Activated CD4-positive, alpha-beta T cell treated with anti-CD3 and anti-CD28 coated beads, Interleukin-2, amount 50 U/mL, for 24 hours (primary cell): ENCODE measurements at regions not wholly inside any gene's neighbourhood (a gene's known extent, or its start where the extent isn't known, plus 50 kb on each side); places are given as distances from the start of the nearest gene placed in this dataset.
"Not testable (repeated sequence)": the region's sequence is repeated elsewhere in the genome, so short reads cannot be mapped to it uniquely, and the experiment has no call there.

Source experiments
- DNase-seq, 2 donors: peaks; one replicate each; pipeline ENCODE4 v3.0.0-alpha.2; 2020; ENCODE audit warnings: low read depth in 1 of 2, low spot score in 1 of 2

DNA sequence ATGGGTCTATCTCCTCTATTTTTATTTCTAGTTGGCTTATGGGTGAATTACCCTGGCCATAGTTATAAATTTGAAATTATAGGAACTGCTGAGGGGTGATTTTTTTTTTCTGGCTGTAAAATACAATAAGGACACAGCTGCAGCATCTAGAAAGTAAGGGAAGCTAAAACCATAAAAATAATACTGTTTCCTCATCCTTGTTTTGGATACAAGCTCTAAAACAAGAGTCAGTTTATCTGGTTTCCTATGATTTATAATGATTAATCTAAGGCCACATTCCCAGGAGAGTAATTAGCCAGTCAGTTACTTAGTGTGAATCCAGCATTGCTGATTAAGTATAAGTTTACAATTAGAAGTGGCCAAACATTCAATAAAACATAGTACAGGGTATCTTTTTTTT lies 219.1 kb upstream of the NBEA start:
- no peak for DNase-seq

GRCh38 chr13:34730961-34731360 lies 211.1 kb upstream of the NBEA start:
- DNase-seq: no peak

GRCh38 chr13:34731486-34731885 lies 210.6 kb upstream of the NBEA start:
- no peak for DNase-seq

GRCh38 chr13:34733721-34734120 lies 208.3 kb upstream of the NBEA start:
- no peak for DNase-seq

- no peak for DNase-seq
Observed at GRCh38 chr13:34734932-34735331, 207.1 kb upstream of the NBEA start.

GRCh38 chr13:34738254-34738992 lies 203.6 kb upstream of the NBEA start:
- no peak for DNase-seq

- not testable (repeated sequence) for DNase-seq
Observed at GRCh38 chr13:34747056-34747455, 195.0 kb upstream of the NBEA start.

GRCh38 chr13:34747507-34747906 lies 194.6 kb upstream of the NBEA start:
- no peak for DNase-seq

DNA sequence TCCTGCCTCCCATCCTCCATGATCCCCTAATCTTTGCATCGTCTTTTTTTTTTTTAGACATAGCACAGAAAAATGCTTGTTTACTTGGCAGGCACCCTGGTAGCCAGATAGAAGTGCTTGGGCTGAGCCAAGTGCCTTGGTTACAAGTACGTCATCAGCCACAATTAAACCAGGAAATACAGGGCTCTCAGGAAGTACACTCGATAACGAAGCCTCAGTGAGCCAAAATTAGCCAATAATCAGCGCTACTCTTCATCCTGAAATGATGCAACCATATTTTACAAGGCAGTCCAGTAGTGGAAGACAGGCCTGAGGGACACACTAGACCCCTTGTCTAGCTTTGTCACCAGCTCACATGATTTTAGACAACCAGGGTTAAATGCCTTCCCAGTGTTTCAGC lies 194.0 kb upstream of the NBEA start:
- no peak for DNase-seq

DNA sequence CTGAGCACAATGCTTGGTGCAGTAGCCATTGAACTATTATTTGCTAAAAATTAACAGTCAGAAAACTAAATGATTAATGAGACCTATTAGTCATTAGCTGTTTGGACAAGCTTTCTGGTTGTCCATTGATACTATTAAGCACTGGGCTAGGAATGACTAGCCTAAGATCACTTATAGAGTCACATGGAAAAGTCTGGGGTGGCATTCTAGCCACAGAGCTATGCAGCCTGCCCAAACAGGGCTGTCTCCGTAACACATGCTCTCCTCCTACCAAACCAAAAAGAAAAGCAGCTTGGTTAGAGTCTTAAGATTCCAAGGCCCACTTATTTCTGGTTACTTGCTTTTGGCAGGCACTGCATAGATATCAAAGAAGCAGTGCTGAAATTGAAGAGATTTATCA lies 193.5 kb upstream of the NBEA start:
- DNase-seq: no peak

GRCh38 chr13:34749046-34749445 lies 193.0 kb upstream of the NBEA start:
- DNase-seq: no peak

- DNase-seq: no peak
Observed at GRCh38 chr13:34750078-34750931, 191.8 kb upstream of the NBEA start.

DNA sequence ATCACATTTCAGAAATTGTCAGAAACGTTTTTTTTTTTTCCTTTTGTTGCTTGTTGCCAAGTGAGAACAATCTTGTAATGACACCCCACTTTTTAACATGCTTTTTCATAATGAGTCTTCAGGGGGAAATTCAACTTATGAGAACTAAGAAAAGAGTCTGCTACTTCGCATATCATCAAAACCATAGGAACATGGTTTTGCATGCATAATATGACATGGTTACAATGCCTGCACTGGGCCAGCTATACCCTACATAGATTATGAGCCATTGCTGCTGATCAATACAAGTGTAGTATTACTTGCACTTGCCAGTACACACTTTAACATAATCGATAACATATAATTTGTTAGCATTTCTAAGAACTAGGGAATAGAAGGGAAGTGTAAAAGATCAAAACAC lies 191.0 kb upstream of the NBEA start:
- DNase-seq: no peak

DNA sequence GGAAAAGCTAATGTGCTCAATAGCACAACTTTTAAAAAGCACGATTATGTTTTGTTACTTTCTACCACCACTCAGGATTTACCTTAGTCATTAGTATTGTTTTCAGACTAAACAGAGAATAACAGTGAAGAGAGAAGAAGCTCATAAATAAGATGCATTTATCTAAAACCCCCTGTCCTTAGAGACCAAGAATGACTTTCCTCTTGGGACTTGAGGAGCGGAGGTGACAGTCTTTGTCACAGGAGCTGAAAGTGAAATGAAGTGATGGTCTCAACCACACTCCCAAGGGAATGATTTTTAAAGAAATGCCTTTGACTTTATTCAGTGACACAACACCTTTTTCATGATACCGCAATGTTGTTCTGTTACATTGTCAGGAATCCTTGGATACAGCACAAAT lies 190.6 kb upstream of the NBEA start:
- no peak for DNase-seq

DNA sequence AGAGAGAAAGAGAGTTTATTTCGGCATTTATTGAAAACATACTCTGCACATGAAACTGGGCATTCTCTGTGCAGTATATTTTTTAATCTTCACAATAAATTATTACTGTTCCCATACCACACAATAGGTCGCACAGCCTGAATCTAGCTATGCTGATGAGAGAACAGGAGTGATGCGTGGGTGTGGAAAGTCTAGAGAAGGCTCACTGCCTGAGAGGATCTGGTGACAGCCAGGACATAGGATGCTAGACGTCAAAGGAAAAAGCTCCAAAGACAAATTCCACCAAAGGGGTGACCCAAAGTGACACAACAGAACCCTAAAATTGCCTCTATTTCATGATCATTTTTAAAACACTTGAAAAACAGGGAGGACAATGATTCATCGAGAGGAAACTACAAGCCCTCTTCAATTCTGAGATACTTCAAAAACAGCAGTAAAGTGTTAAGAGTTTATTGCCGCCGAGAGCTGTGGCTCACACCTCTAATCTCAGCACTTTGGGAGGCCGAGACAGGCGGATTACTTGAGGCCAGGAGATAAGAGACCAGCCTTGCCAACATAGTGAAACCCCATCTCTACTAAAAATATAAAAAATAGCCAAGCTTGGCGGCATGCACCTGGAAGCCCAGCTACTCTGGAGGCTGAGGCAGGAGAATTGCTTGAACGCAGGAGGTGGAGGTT lies 189.6 kb upstream of the NBEA start:
- no peak for DNase-seq

DNA sequence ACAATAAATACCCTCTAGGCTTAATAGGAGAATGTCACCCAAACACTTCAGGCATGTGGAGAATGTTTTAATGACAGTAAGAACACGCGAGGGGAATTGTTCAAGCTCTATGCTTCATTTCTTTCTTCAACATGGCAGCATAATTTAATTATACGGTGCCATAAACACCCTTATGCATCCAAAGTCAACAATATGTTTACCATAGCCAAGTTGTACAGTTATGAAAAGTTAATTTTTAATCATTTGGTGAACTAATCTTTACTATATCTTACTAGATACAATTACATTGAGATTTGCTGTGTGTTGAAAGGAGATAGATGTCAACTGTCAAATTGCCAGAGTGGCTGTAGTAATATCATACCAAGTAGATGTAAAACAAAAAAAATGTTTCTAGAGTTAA lies 185.9 kb upstream of the NBEA start:
- DNase-seq: no peak

- no peak for DNase-seq
Observed at GRCh38 chr13:34756572-34756971, 185.5 kb upstream of the NBEA start.

GRCh38 chr13:34757441-34757840 lies 184.6 kb upstream of the NBEA start:
- no peak for DNase-seq

DNA sequence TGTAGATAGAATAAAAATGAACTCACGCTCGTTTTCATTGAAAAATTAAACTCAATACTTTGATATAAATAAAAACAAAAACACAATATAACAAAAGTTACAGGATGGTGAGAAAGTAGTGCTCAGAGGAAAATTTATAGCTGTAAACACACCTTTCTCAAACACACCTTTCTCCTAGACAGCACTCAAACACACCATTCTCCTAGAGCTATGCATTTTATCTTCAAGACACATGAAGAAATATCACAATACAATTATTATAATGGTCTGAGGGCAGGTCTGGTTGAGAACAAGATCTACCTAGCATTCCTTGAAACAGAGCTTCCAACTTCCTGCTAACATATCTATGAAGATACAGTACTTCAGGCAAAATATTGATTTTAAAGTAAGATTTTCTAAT lies 183.4 kb upstream of the NBEA start:
- no peak for DNase-seq

- no peak for DNase-seq
Observed at GRCh38 chr13:34762312-34762711, 179.8 kb upstream of the NBEA start.

DNA sequence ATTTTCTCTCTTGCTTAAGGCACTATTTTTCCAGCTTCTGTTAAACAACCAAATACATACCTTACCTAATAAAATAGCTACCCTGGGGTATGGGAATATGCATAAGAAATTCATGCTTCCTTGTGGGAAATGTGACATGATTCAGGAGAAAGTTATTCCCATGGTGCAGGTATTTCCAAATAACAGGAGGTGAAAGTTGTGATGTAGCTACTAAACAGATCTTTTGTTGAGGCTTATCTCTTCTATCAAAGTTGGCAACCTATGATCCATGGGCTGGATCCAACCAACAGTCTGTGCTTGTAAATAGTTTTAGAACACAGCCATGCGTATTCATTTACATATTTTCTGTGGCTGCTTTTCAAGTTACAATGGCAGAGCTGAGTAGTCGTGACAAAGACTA lies 177.8 kb upstream of the NBEA start:
- DNase-seq: no peak
